Lung (tissue), 11 donors: ENCODE measurements at regions not wholly inside any gene's neighbourhood (a gene's known extent, or its start where the extent isn't known, plus 50 kb on each side); places are given as distances from the start of the nearest gene placed in this dataset.

Experiments
- ATAC-seq: fragments of 200-7000 bp; cut with Tn5 transposase; one replicate; pipeline ENCODE4 v1.9.1; 2020; ENCODE audit warnings: moderate number of reproducible peaks; ENCODE audit not compliant: insufficient read depth, low FRiP score
- DNase-seq, 3 donors: peaks; one replicate each; pipeline ENCODE4 v3.0.0-alpha.2; 2013 to 2017
- H3K27ac ChIP-seq, 2 donors: one replicate each; pipeline ENCODE4 v1.5.1; 2013; ENCODE audit warnings: mild to moderate bottlenecking in 2 of 2, moderate library complexity in 2 of 2, control low read depth in 1 of 2, inconsistent platforms in 1 of 2, low read depth in 1 of 2, low read length in 1 of 2
- H3K27me3 ChIP-seq, 3 donors: one replicate each; pipeline ENCODE4 v1.5.1; 2013; ENCODE audit warnings: low read length in 2 of 3; ENCODE audit not compliant: control insufficient read depth in 3 of 3, insufficient read depth in 3 of 3
- H3K36me3 ChIP-seq, 4 donors: one replicate each; pipeline ENCODE4 v1.5.1; 2013; ENCODE audit warnings: low read length in 4 of 4, mild to moderate bottlenecking in 1 of 4, moderate library complexity in 1 of 4; ENCODE audit not compliant: control insufficient read depth in 4 of 4, insufficient read depth in 4 of 4
- H3K4me1 ChIP-seq, 5 donors: one replicate each; pipeline ENCODE4 v1.5.1; 2013; ENCODE audit warnings: low read length in 5 of 5, mild to moderate bottlenecking in 2 of 5, moderate library complexity in 1 of 5; ENCODE audit not compliant: control insufficient read depth in 5 of 5, insufficient read depth in 5 of 5
- H3K4me3 ChIP-seq: one replicate; pipeline ENCODE4 v1.5.1; 2013; ENCODE audit warnings: mild to moderate bottlenecking, control low read depth, moderate library complexity
- H3K9ac ChIP-seq, 2 donors: one replicate each; pipeline ENCODE4 v1.5.1; 2013; ENCODE audit warnings: low read length in 2 of 2, control low read depth in 1 of 2; ENCODE audit not compliant: insufficient read depth in 1 of 2
- H3K9me3 ChIP-seq, 4 donors: one replicate each; pipeline ENCODE4 v1.5.1; 2013; ENCODE audit warnings: low read length in 3 of 4, mild to moderate bottlenecking in 1 of 4, moderate library complexity in 1 of 4; ENCODE audit not compliant: control insufficient read depth in 4 of 4, insufficient read depth in 3 of 4
- CTCF ChIP-seq: IDR thresholded peaks from 2 replicates; pipeline ENCODE4 v1.5.1; 2012; ENCODE audit warnings: mild to moderate bottlenecking; ENCODE audit errors: control extremely low read depth, extremely low read depth
- WGBS, 2 donors: extraction: QIAGEN DNeasy Blood & Tissue Kit; methylation state at CpG; one replicate each; pipeline ENCODE4 v1.1.7; 2013; 5-methylcytosine and 5-hydroxymethylcytosine counted together
- donor health status: control.
- donor health status: control.
- donor health status: Bipolar disorder and iron deficiency.
- donor health status: healthy.
- donor health status: DM: yes; HTN: yes; CAD: no.

GRCh38 chr9:28064241-28064815 is 491.0 kb upstream of the C9orf72 start:
- 73 to 78% methylated on average over 9 of the region's 9 CpGs for WGBS, 2 donors
- no peak for ATAC-seq
- no peaks in the 10 kb centered on the region for H3K9me3 ChIP-seq

GRCh38 chr9:28073270-28073669 is 500.0 kb upstream of the C9orf72 start:
- Histone ChIP-seq H3K27ac (no peak overlapping the region), H3K4me1 (peaks cover 0 to 5% (median 0%) of the 10 kb centered on the region in 5 donors), H3K27me3 (no peaks in the 10 kb centered on the region), H3K9me3 (no peaks in the 10 kb centered on the region), H3K36me3 (no peaks in the 10 kb centered on the region), H3K9ac (no peak overlapping the region), H3K4me3 (no peak overlapping the region)
- ATAC-seq (no peak), DNase-seq (peak; percentile 55 to 89 (median 81))
- TF ChIP-seq CTCF, result peak; percentile 12
- WGBS, 2 donors, result 26 to 32% methylated on average over 1 of the region's 1 CpG

More at GRCh38 chr9:28064241-28064815, 491.0 kb upstream of the C9orf72 start:
- Histone ChIP-seq H3K36me3 (no peaks in the 10 kb centered on the region), H3K9ac (no peak overlapping the region), H3K4me3 (no peak overlapping the region), H3K4me1 (peaks cover 0 to 3% (median 0%) of the 10 kb centered on the region in 5 donors), H3K27ac (no peak overlapping the region), H3K27me3 (no peaks in the 10 kb centered on the region)
- TF ChIP-seq CTCF, result no peak
- DNase-seq, result no peak

- H3K27me3 ChIP-seq, result no peaks in the 10 kb centered on the region
- ATAC-seq, result no peak
- no peak overlapping the region for H3K9ac ChIP-seq
- TF ChIP-seq CTCF, result no peak
- DNase-seq, result no peak
- H3K27ac ChIP-seq, result no peak overlapping the region
- no peaks in the 10 kb centered on the region for H3K9me3 ChIP-seq
- WGBS, 2 donors, result 88 to 93% methylated on average over 3 of the region's 3 CpGs
- no peak overlapping the region for H3K4me3 ChIP-seq
- H3K36me3 ChIP-seq, result no peaks in the 10 kb centered on the region
- H3K4me1 ChIP-seq, result no peaks in the 10 kb centered on the region
These were observed 506.4 kb upstream of the C9orf72 start for GRCh38 chr9:28079677-28080076.

GRCh38 chr9:28082671-28083070 is 509.4 kb upstream of the C9orf72 start:
- no peak overlapping the region for H3K9ac ChIP-seq
- no peaks in the 10 kb centered on the region for H3K36me3 ChIP-seq
- H3K27ac ChIP-seq, result no peak overlapping the region
- H3K27me3 ChIP-seq, result no peaks in the 10 kb centered on the region
- DNase-seq (no peak), ATAC-seq (no peak)
- WGBS, 2 donors, result 66 to 83% methylated on average over 3 of the region's 3 CpGs
- H3K4me1 ChIP-seq, result no peaks in the 10 kb centered on the region
- no peaks in the 10 kb centered on the region for H3K9me3 ChIP-seq
- H3K4me3 ChIP-seq, result no peak overlapping the region
- TF ChIP-seq CTCF, result no peak
